Body of pancreas (tissue), 4 donors: ENCODE measurements at regions not wholly inside any gene's neighbourhood (a gene's known extent, or its start where the extent isn't known, plus 50 kb on each side); places are given as distances from the start of the nearest gene placed in this dataset.

Source experiments
- CTCF ChIP-seq, 7 experiments: fragments of 450-650 bp in 4 of 7; fragments of 200-600 bp in 3 of 7; sonication (generic) in 3 of 7; IDR thresholded peaks; one replicate each; pipeline ENCODE4 v1.5.1; 2016 to 2019; ENCODE audit warnings: antibody characterized with exemption in 7 of 7
- POLR2A ChIP-seq, 3 donors: fragments of 450-650 bp; IDR thresholded peaks; one replicate each; pipeline ENCODE4 v1.6.1; 2016; ENCODE audit warnings: antibody characterized with exemption in 3 of 3, mild to moderate bottlenecking in 2 of 3

GRCh38 chr17:68790492-68790891, 164.7 kb downstream of the ABCA8 start:
- TF ChIP-seq CTCF (IDR thresholded peaks at IDR 0.05) (no peak), POLR2A (IDR thresholded peaks at IDR 0.05) (no peak)
